ENCODE measurements at regions not wholly inside any gene's neighbourhood (a gene's known extent, or its start where the extent isn't known, plus 50 kb on each side); places are given as distances from the start of the nearest gene placed in this dataset.

DNA sequence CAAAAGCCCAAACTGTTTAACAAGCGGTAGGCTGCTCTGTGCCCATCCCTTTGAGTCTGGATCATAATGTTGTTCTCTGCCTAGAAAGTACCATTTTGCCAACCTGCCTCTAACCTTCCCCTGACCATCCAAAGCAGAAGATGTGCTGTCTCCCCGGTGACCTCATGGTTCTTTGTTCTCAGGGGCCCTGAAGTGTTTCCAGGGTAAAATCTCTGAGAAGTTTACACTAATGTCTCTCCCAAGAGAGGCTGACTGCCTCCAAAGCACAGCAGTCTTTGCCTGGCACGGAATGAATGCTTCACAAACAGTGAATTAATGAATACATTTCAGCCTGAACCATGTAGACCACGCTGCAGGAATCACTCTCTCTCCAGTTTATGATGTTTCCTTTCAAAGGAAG, 523.8 kb upstream of the CELF2 start:
- TF ChIP-seq, protein P1, sequence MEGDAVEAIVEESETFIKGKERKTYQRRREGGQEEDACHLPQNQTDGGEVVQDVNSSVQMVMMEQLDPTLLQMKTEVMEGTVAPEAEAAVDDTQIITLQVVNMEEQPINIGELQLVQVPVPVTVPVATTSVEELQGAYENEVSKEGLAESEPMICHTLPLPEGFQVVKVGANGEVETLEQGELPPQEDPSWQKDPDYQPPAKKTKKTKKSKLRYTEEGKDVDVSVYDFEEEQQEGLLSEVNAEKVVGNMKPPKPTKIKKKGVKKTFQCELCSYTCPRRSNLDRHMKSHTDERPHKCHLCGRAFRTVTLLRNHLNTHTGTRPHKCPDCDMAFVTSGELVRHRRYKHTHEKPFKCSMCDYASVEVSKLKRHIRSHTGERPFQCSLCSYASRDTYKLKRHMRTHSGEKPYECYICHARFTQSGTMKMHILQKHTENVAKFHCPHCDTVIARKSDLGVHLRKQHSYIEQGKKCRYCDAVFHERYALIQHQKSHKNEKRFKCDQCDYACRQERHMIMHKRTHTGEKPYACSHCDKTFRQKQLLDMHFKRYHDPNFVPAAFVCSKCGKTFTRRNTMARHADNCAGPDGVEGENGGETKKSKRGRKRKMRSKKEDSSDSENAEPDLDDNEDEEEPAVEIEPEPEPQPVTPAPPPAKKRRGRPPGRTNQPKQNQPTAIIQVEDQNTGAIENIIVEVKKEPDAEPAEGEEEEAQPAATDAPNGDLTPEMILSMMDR (conservative IDR thresholded peaks at IDR 0.05), result no peak
- TF ChIP-seq EZH2 (IDR thresholded peaks at IDR 0.05; ENCODE audit: low read depth), result no peak
